Neural progenitor cell (in vitro differentiated cells): ENCODE measurements at regions not wholly inside any gene's neighbourhood (a gene's known extent, or its start where the extent isn't known, plus 50 kb on each side); places are given as distances from the start of the nearest gene placed in this dataset.

Source experiments
- EZH2 ChIP-seq: fragments of 200-600 bp; sonication (generic); IDR thresholded peaks from 2 replicates; pipeline ENCODE4 v1.6.1; 2017; ENCODE audit warnings: antibody characterized with exemption, mild to moderate bottlenecking, moderate library complexity
- EZH2phosphoT487 ChIP-seq: fragments of 200-600 bp; sonication (generic); IDR thresholded peaks from 2 replicates; pipeline ENCODE4 v1.6.1; 2017; ENCODE audit warnings: antibody characterized with exemption
- TF ChIP-seq, protein P1 (sequence below): fragments of 200-600 bp; sonication (generic); IDR thresholded peaks from 2 replicates; pipeline ENCODE4 v1.5.1; 2017; ENCODE audit warnings: antibody characterized with exemption, mild to moderate bottlenecking

DNA sequence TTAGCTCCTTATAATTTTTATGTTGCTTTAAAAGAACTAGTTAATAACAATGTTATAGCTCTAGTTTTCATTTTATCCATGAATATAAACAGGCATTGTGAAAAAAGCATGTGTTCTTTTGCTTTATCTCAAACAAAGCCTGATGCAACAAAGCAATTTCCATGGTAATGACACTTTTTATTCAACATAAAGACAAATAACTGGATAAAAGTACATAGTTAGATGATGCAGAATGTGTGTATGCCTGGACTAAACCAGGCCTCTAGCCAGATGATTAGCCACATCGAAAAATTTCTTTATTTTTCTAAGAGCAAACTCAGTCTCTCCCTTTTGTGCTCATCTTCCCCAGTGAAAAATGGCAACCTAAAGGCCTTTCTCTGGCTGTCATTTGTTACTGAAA is 125.6 kb upstream of the TARS1 start:
- TF ChIP-seq EZH2 (no peak), EZH2phosphoT487 (no peak)
- TF ChIP-seq, protein P1, sequence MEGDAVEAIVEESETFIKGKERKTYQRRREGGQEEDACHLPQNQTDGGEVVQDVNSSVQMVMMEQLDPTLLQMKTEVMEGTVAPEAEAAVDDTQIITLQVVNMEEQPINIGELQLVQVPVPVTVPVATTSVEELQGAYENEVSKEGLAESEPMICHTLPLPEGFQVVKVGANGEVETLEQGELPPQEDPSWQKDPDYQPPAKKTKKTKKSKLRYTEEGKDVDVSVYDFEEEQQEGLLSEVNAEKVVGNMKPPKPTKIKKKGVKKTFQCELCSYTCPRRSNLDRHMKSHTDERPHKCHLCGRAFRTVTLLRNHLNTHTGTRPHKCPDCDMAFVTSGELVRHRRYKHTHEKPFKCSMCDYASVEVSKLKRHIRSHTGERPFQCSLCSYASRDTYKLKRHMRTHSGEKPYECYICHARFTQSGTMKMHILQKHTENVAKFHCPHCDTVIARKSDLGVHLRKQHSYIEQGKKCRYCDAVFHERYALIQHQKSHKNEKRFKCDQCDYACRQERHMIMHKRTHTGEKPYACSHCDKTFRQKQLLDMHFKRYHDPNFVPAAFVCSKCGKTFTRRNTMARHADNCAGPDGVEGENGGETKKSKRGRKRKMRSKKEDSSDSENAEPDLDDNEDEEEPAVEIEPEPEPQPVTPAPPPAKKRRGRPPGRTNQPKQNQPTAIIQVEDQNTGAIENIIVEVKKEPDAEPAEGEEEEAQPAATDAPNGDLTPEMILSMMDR = no peak
